ENCODE measurements at regions not wholly inside any gene's neighbourhood (a gene's known extent, or its start where the extent isn't known, plus 50 kb on each side); places are given as distances from the start of the nearest gene placed in this dataset.
"Not testable (repeated sequence)": the region's sequence is repeated elsewhere in the genome, so short reads cannot be mapped to it uniquely, and the experiment has no call there.

DNA sequence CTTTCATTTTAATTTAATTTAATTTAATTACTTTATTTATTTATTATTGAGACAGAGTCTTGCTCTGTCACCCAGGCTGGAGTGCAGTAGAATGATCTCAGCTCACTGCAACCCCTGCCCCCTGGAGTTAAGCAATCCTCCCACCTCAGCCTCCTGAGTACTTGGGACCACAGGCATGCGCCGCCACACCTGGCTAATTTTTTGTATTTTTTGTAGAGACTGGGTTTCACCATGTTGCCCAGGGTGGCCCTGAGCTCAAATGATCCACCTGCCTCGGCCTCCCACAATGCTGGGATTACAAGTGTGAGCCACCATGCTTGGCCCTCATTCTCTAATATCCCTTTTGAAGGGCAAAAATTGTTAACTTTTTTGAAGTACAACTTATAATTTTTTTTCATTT is 92.9 kb downstream of the XRCC2 start:
- Mint-ChIP-seq H3K27ac (no peak overlapping the region), H3K36me3 (ENCODE audit: low read depth) (no peaks in the 10 kb centered on the region), H3K4me1 (ENCODE audit: low read depth) (no peaks in the 10 kb centered on the region), H3K9me3 (no peaks in the 10 kb centered on the region), H3K4me3 (no peak overlapping the region), H3K27me3 (peaks cover 1% of the 10 kb centered on the region)
- TF ChIP-seq, protein P1, sequence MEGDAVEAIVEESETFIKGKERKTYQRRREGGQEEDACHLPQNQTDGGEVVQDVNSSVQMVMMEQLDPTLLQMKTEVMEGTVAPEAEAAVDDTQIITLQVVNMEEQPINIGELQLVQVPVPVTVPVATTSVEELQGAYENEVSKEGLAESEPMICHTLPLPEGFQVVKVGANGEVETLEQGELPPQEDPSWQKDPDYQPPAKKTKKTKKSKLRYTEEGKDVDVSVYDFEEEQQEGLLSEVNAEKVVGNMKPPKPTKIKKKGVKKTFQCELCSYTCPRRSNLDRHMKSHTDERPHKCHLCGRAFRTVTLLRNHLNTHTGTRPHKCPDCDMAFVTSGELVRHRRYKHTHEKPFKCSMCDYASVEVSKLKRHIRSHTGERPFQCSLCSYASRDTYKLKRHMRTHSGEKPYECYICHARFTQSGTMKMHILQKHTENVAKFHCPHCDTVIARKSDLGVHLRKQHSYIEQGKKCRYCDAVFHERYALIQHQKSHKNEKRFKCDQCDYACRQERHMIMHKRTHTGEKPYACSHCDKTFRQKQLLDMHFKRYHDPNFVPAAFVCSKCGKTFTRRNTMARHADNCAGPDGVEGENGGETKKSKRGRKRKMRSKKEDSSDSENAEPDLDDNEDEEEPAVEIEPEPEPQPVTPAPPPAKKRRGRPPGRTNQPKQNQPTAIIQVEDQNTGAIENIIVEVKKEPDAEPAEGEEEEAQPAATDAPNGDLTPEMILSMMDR (IDR thresholded peaks at IDR 0.05), result no peak
- intact Hi-C loops (cut with micrococcal nuclease), result no loop called here
- DNase-seq (no peak), ATAC-seq (no peak)
- ChIA-PET POLR2A (no interaction called here), CTCF (interaction anchor here (1.1 kb wide), 1 partner anchor 15 kb away, joined by 4 read pairs; no protein-coding TSS in a partner anchor)

DNA sequence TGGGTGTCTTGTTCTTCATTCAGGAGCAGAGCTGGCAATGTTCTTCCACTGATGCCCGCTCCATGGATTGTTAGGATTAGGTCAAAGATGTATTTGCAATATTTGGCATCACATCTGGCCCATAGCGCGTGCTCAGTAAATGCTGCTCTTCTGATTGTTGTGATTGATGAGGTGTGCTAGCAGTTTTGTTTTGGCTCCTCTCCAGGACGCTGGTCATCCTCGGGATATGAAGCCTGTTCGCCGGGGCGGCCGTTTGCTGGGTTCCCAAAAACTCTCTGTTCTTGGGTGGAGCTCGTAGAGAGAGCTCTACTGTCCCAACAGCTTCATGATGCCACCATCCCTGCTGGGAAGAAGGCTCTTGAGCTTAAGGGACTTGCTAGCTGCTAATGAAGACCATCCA is 96.9 kb downstream of the XRCC2 start:
- intact Hi-C loops (cut with micrococcal nuclease), result no loop called here
- ChIA-PET CTCF (no interaction called here), POLR2A (no interaction called here)
- ATAC-seq (no peak), DNase-seq (no peak)
- Mint-ChIP-seq H3K9me3 (no peaks in the 10 kb centered on the region), H3K4me1 (ENCODE audit: low read depth) (no peaks in the 10 kb centered on the region), H3K36me3 (ENCODE audit: low read depth) (no peaks in the 10 kb centered on the region), H3K27me3 (peaks cover 1% of the 10 kb centered on the region), H3K27ac (no peak overlapping the region), H3K4me3 (no peak overlapping the region)
- TF ChIP-seq, protein P1 (IDR thresholded peaks at IDR 0.05), result no peak

DNA sequence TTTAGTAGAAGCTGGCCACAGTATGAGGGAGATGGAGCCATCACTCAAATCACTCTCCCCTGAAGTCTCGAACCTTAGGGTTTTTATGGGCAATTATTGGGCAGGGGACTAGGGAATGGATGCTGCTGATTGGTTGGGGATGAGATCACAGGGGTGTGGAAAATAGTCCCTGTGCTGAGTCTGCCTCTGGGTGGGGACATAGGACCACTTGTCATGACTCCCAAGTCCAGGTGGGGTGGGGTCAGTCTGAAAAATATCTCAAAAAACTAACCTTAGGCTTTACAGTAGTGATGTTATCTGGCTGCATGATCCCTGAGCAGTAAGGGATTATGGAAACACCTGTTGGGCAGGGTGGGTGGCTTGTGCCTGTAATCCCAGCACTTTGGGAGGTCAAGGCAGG is 98.6 kb downstream of the XRCC2 start:
- CTCF ChIA-PET, result no interaction called here
- no peak overlapping the region for H3K27ac Mint-ChIP-seq
- H3K4me3 Mint-ChIP-seq, result no peak overlapping the region
- no peaks in the 10 kb centered on the region for H3K4me1 Mint-ChIP-seq (ENCODE audit: low read depth)
- H3K36me3 Mint-ChIP-seq (ENCODE audit: low read depth), result no peaks in the 10 kb centered on the region
- DNase-seq (no peak), ATAC-seq (no peak)
- POLR2A ChIA-PET, result no interaction called here
- peaks cover 1% of the 10 kb centered on the region for H3K27me3 Mint-ChIP-seq
- TF ChIP-seq, protein P1 (IDR thresholded peaks at IDR 0.05), result no peak
- H3K9me3 Mint-ChIP-seq, result no peaks in the 10 kb centered on the region
- intact Hi-C loops (cut with micrococcal nuclease), result no loop called here

DNA sequence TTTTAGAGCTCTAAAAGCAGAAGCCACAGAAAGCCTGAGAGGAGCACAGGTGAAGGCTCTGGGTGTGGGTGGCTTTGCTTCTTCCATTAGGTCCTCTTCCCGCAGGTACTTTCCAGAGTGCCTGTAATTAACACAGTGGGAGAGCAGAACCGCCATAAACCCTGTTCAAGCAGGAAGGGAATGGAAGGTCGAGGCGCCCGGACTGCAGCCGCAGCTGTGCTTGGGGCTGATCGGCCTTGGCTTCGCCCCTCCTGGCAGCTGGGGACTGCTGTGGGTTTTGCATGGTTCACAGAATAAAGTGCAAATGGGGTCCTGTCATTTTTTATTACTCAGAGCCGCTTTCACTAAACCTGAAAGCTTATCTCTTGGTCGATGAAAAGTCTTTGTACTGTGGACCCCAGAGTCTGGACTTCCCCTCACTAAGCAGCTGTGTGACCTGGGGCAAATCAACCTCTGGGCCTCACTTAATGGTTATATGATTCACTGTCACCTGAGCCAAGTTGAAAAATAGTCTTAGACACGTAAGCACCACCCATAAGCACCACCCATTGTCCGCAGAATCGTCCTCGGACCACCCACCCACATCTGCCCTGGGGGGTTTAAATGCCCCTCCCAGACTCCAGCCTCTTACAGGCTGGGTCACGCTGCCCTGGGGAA is 100.9 kb downstream of the XRCC2 start:
- ChIA-PET CTCF (no interaction called here), POLR2A (no interaction called here)
- DNase-seq (no peak), ATAC-seq (no peak)
- H3K27ac Mint-ChIP-seq, result no peak overlapping the region
- H3K9me3 Mint-ChIP-seq, result no peaks in the 10 kb centered on the region
- no peaks in the 10 kb centered on the region for H3K4me1 Mint-ChIP-seq (ENCODE audit: low read depth)
- no peaks in the 10 kb centered on the region for H3K27me3 Mint-ChIP-seq
- TF ChIP-seq, protein P1 (IDR thresholded peaks at IDR 0.05), result no peak
- intact Hi-C loops (cut with micrococcal nuclease), result no loop called here
- H3K4me3 Mint-ChIP-seq, result no peak overlapping the region
- no peaks in the 10 kb centered on the region for H3K36me3 Mint-ChIP-seq (ENCODE audit: low read depth)

DNA sequence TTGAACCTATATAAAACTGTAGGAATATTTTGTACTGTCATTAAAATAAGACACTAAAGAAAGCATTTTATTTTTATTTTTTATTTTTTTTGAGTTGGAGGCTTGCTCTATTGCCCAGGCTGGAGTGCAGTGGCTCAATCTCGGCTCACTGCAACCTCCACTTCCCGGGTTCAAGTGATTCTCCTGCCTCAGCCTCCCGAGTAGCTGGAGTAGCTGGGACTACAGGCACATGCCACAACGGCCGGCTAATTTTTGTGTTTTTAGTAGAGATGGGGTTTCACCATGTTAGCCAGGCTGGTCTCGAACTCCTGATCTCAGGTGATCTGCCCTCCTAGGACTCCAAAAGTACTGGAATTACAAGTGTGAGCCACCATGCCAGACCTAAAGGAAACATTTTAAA is 102.8 kb downstream of the XRCC2 start:
- intact Hi-C loops (cut with micrococcal nuclease); POLR2A ChIA-PET; H3K36me3 Mint-ChIP-seq (ENCODE audit: low read depth); H3K4me3 Mint-ChIP-seq; ATAC-seq; H3K9me3 Mint-ChIP-seq; DNase-seq; H3K27me3 Mint-ChIP-seq; H3K27ac Mint-ChIP-seq; H3K4me1 Mint-ChIP-seq (ENCODE audit: low read depth): not testable (repeated sequence)
- CTCF ChIA-PET, result interaction anchor here (0.8 kb wide), 1 partner anchor 15 kb away, joined by 3 read pairs; no protein-coding TSS in a partner anchor
